Transverse colon (tissue), 4 donors: ENCODE measurements at regions not wholly inside any gene's neighbourhood (a gene's known extent, or its start where the extent isn't known, plus 50 kb on each side); places are given as distances from the start of the nearest gene placed in this dataset.

Experiments used
- CTCF ChIP-seq, 5 experiments: fragments of 200-600 bp in 3 of 5; fragments of 450-650 bp in 2 of 5; sonication (generic) in 3 of 5; IDR thresholded peaks; 1 replicate in 2 of 5; 2 replicates in 3 of 5; pipeline ENCODE4 v1.5.1; 2016 to 2017; ENCODE audit warnings: antibody characterized with exemption in 5 of 5, inconsistent platforms in 3 of 5, mild to moderate bottlenecking in 2 of 5, moderate library complexity in 1 of 5
- POLR2A ChIP-seq: fragments of 450-650 bp; IDR thresholded peaks from one replicate; pipeline ENCODE4 v1.6.1; 2016; ENCODE audit warnings: antibody characterized with exemption, mild to moderate bottlenecking, moderate library complexity
- POLR2AphosphoS5 ChIP-seq, 3 donors: sonication (generic); formaldehyde crosslinking; IDR thresholded peaks; one replicate each; pipeline ENCODE4 v1.6.1; 2016; ENCODE audit warnings: antibody characterized with exemption in 3 of 3

- TF ChIP-seq CTCF (IDR thresholded peaks at IDR 0.05) (no peak), POLR2A (no peak), POLR2AphosphoS5 (IDR thresholded peaks at IDR 0.05) (no peak)
These were observed 1609.0 kb upstream of the AGA start for GRCh38 chr4:179051206-179051605.
